ENCODE measurements at regions not wholly inside any gene's neighbourhood (a gene's known extent, or its start where the extent isn't known, plus 50 kb on each side); places are given as distances from the start of the nearest gene placed in this dataset.
"Not testable (repeated sequence)": the region's sequence is repeated elsewhere in the genome, so short reads cannot be mapped to it uniquely, and the experiment has no call there.

DNA sequence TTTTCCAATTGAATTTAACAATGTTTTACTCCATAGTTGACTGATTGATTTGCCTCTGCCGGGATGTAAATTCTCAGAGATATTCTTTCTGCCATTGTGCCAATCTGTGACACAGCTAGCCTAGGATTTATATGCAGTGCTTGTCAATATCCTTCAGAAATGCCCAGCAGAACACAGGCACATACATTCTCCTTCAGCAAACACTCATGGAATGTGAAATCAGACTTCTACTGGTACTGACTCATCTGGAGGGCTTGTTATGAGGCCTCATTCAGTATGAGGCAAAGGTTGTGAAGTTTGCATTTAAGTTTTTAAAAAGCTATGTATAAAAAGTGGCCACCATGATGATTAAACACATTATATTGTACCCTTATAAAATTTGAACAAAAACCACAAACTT lies 158.4 kb downstream of the POTEC start:
- TF ChIP-seq, protein P1, sequence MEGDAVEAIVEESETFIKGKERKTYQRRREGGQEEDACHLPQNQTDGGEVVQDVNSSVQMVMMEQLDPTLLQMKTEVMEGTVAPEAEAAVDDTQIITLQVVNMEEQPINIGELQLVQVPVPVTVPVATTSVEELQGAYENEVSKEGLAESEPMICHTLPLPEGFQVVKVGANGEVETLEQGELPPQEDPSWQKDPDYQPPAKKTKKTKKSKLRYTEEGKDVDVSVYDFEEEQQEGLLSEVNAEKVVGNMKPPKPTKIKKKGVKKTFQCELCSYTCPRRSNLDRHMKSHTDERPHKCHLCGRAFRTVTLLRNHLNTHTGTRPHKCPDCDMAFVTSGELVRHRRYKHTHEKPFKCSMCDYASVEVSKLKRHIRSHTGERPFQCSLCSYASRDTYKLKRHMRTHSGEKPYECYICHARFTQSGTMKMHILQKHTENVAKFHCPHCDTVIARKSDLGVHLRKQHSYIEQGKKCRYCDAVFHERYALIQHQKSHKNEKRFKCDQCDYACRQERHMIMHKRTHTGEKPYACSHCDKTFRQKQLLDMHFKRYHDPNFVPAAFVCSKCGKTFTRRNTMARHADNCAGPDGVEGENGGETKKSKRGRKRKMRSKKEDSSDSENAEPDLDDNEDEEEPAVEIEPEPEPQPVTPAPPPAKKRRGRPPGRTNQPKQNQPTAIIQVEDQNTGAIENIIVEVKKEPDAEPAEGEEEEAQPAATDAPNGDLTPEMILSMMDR (IDR thresholded peaks at IDR 0.05): not testable (repeated sequence)
- TF ChIP-seq POLR2A (IDR thresholded peaks at IDR 0.05): not testable (repeated sequence)
